HL-60 (cell line): ENCODE measurements at regions not wholly inside any gene's neighbourhood (a gene's known extent, or its start where the extent isn't known, plus 50 kb on each side); places are given as distances from the start of the nearest gene placed in this dataset.

Experiments
- DNase-seq, 2 experiments: peaks; one replicate each; pipeline ENCODE4 v3.0.0-alpha.2; 2010 to 2020; ENCODE audit warnings: low read depth in 1 of 2, low spot score in 1 of 2
- H3K27ac ChIP-seq: fragments of 250-450 bp; sonication (Bioruptor Pico); replicated peaks from 2 replicates; pipeline ENCODE4 v1.5.1; 2020; ENCODE audit warnings: mild to moderate bottlenecking, moderate library complexity
- H3K27me3 ChIP-seq: fragments of 250-450 bp; sonication (Bioruptor Pico); 2 replicates; pipeline ENCODE4 v1.5.1; 2021; ENCODE audit warnings: mild to moderate bottlenecking, moderate library complexity; ENCODE audit not compliant: insufficient read depth, poor library complexity, severe bottlenecking
- H3K4me3 ChIP-seq: replicated peaks from 2 replicates; pipeline ENCODE4 v1.5.1; 2011; ENCODE audit warnings: mild to moderate bottlenecking, control low read depth, low read length; ENCODE audit not compliant: insufficient read depth
- GABPA ChIP-seq: IDR thresholded peaks from 2 replicates; pipeline ENCODE4 v1.6.1; 2012; ENCODE audit warnings: low read depth
- POLR2AphosphoS5 ChIP-seq: IDR thresholded peaks from 2 replicates; pipeline ENCODE4 v1.6.1; 2012; ENCODE audit warnings: low read depth
- SPI1 ChIP-seq: IDR thresholded peaks from 2 replicates; pipeline ENCODE4 v1.6.1; 2012; ENCODE audit warnings: low read depth, mild to moderate bottlenecking, borderline replicate concordance
- TF ChIP-seq, protein P1 (sequence below): IDR thresholded peaks from one replicate; pipeline ENCODE4 v1.5.1; 2011; ENCODE audit warnings: low read length, control low read depth, inconsistent platforms; ENCODE audit not compliant: insufficient read depth
- TF ChIP-seq, protein P2 (sequence below): IDR thresholded peaks from 2 replicates; pipeline ENCODE4 v1.6.1; 2012; ENCODE audit warnings: low read depth; ENCODE audit not compliant: insufficient replicate concordance

DNA sequence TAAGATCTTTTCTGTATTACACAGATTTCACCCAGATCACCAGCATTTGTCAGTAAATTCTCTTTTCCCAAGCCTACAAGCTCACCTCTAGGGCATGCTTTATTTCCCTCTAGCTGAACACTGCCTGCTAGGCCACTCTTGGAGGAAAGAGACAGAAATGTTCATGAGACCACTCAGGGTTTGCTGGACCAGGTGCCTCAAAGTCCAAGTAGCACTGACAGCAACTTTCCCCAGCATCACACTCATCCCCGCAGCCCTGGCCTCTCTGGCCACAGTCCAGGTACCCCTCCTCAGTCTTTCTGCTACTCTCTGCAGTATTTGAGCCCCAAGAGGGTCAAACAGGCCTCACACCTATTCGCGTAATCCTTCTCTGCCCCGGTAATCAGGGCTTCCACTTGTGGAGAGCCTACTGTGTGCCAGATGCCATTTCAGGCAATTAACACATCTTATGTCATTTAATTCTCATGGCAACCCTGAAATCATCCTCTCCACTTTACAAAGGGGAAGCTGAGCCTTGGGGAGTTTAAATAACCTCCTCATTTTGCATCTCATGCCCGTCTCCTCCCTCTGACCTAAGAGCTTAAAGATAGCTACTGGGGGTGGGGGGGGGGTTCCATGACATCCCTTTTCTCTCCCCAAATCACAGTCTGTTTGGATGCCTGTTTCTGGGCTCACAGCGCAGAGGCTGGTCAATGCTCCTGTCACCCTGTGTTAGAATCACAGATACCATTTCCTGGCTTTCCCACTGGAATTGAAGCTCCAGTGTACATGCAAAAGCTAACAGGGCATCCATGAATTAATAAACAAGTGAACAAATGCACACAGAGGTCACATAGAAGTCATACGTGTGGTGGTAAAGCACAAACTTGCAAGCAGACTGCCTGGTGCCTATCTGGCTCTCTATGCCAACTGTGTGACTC, 88.5 kb downstream of the PRLHR start:
- no peak for DNase-seq

DNA sequence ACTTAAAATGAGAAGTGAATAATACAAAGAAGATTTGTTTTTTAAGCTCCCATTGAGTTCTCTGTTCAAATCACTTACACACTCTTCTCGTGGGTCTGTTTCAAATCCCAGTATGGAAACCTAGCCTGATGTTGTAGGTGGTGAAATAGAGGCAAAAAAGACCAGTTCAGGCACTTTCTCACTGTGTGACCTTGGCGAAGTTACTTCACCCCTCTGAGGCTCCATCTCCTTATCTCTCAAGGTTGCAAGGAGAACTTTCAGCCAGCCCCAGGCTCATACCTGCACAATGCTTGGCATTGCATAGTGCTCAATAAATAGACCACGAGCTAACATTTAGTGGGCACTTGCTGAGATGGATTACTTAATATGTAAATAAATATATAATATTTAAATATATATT, 90.1 kb downstream of the PRLHR start:
- Histone ChIP-seq H3K4me3 (no peak overlapping the region), H3K27ac (no peak overlapping the region), H3K27me3 (no peaks in the 10 kb centered on the region)
- TF ChIP-seq, protein P1, sequence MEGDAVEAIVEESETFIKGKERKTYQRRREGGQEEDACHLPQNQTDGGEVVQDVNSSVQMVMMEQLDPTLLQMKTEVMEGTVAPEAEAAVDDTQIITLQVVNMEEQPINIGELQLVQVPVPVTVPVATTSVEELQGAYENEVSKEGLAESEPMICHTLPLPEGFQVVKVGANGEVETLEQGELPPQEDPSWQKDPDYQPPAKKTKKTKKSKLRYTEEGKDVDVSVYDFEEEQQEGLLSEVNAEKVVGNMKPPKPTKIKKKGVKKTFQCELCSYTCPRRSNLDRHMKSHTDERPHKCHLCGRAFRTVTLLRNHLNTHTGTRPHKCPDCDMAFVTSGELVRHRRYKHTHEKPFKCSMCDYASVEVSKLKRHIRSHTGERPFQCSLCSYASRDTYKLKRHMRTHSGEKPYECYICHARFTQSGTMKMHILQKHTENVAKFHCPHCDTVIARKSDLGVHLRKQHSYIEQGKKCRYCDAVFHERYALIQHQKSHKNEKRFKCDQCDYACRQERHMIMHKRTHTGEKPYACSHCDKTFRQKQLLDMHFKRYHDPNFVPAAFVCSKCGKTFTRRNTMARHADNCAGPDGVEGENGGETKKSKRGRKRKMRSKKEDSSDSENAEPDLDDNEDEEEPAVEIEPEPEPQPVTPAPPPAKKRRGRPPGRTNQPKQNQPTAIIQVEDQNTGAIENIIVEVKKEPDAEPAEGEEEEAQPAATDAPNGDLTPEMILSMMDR = no peak
- TF ChIP-seq GABPA (no peak), POLR2AphosphoS5 (no peak), SPI1 (no peak)
- TF ChIP-seq, protein P2, sequence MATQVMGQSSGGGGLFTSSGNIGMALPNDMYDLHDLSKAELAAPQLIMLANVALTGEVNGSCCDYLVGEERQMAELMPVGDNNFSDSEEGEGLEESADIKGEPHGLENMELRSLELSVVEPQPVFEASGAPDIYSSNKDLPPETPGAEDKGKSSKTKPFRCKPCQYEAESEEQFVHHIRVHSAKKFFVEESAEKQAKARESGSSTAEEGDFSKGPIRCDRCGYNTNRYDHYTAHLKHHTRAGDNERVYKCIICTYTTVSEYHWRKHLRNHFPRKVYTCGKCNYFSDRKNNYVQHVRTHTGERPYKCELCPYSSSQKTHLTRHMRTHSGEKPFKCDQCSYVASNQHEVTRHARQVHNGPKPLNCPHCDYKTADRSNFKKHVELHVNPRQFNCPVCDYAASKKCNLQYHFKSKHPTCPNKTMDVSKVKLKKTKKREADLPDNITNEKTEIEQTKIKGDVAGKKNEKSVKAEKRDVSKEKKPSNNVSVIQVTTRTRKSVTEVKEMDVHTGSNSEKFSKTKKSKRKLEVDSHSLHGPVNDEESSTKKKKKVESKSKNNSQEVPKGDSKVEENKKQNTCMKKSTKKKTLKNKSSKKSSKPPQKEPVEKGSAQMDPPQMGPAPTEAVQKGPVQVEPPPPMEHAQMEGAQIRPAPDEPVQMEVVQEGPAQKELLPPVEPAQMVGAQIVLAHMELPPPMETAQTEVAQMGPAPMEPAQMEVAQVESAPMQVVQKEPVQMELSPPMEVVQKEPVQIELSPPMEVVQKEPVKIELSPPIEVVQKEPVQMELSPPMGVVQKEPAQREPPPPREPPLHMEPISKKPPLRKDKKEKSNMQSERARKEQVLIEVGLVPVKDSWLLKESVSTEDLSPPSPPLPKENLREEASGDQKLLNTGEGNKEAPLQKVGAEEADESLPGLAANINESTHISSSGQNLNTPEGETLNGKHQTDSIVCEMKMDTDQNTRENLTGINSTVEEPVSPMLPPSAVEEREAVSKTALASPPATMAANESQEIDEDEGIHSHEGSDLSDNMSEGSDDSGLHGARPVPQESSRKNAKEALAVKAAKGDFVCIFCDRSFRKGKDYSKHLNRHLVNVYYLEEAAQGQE = no peak
- no peak for DNase-seq

More for the DNA sequence above, 88.5 kb downstream of the PRLHR start:
- no peaks in the 10 kb centered on the region for H3K27me3 ChIP-seq
- H3K4me3 ChIP-seq = no peak overlapping the region
- H3K27ac ChIP-seq = no peak overlapping the region
- no peak for TF ChIP-seq POLR2AphosphoS5
- TF ChIP-seq, protein P1 = no peak
- TF ChIP-seq, protein P2 = no peak
- TF ChIP-seq GABPA = no peak
- TF ChIP-seq SPI1 = no peak

DNA sequence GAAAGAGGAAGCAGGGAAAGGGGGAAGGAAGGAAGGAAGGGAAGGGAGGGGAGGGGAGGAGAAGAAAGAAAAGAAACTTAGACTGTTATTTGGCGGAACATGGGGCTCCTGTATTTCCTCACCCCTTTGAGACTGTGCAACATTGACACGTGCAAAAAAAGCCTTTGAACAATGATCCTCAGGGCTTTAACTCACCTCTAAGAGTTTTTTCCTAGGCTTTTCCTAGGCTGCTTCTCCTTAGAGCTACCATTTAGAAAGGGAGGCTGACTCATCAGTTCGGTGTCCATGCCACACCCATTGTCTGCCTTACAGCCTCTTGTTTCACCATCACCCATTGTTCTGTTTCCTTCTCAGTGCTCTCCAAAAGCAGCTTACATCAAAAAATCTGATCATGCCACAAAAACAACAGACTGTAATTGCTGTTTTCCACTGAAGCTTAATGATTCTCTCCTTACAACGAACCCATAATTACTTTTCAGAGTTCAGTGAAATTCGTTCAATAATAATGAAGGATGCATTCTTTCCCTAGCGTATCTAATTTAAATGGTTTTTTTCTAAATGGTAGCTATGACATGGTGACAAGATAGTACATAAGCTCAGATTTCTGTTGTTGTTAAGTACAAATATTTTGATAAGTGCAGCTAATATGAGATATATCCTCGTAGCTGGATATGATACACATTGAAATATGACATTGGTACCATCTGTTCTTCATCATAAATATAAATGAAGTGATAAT, 90.8 kb downstream of the PRLHR start:
- TF ChIP-seq, protein P2 = no peak
- TF ChIP-seq SPI1 = no peak
- TF ChIP-seq, protein P1 = no peak
- no peak for TF ChIP-seq POLR2AphosphoS5
- no peak for TF ChIP-seq GABPA
- Histone ChIP-seq H3K4me3 (no peak overlapping the region), H3K27me3 (no peaks in the 10 kb centered on the region), H3K27ac (no peak overlapping the region)
- peak; percentile 62 to 67 for DNase-seq
